ENCODE measurements at regions not wholly inside any gene's neighbourhood (a gene's known extent, or its start where the extent isn't known, plus 50 kb on each side); places are given as distances from the start of the nearest gene placed in this dataset.

DNA sequence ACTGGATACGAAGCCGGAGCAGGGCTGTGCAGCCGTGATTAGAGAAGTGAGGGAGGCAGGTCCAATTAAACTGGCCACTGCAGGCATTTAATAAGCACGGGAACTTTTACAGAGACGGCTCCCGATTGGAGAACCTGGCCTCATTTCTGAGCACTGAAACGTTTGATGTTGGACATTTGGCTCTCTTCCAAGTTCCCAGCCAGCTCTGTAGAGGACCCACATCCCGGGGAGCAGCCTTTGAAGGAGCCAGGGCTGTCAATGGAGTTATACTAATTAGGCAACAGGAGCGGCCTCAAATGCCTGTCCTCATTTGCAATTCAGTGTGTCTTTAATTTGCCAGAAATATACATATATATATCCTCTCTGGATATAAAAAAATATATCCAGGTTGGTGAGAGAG is 499.4 kb upstream of the C16orf82 start:
- H3K4me1 ChIP-seq (ENCODE audit: low read depth, poor library complexity, severe bottlenecking) = no peaks in the 10 kb centered on the region
- H3K79me2 ChIP-seq (ENCODE audit: insufficient read depth, low read depth) = no peaks in the 10 kb centered on the region
- no peaks in the 10 kb centered on the region for H4K20me1 ChIP-seq (ENCODE audit: insufficient read depth)
- H3K27ac ChIP-seq = no peak overlapping the region
- TF ChIP-seq, protein P1, sequence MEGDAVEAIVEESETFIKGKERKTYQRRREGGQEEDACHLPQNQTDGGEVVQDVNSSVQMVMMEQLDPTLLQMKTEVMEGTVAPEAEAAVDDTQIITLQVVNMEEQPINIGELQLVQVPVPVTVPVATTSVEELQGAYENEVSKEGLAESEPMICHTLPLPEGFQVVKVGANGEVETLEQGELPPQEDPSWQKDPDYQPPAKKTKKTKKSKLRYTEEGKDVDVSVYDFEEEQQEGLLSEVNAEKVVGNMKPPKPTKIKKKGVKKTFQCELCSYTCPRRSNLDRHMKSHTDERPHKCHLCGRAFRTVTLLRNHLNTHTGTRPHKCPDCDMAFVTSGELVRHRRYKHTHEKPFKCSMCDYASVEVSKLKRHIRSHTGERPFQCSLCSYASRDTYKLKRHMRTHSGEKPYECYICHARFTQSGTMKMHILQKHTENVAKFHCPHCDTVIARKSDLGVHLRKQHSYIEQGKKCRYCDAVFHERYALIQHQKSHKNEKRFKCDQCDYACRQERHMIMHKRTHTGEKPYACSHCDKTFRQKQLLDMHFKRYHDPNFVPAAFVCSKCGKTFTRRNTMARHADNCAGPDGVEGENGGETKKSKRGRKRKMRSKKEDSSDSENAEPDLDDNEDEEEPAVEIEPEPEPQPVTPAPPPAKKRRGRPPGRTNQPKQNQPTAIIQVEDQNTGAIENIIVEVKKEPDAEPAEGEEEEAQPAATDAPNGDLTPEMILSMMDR (conservative IDR thresholded peaks at IDR 0.05; ENCODE audit: low read depth, low read length) = no peak
- no peak overlapping the region for H2AFZ ChIP-seq (ENCODE audit: low read depth)
- no peak overlapping the region for H3K4me3 ChIP-seq (IDR thresholded peaks at IDR 0.05; ENCODE audit: insufficient read depth, low read depth, low read length)
- no peak overlapping the region for H3K9ac ChIP-seq
- H3K4me2 ChIP-seq = no peak overlapping the region
- no peaks in the 10 kb centered on the region for H3K36me3 ChIP-seq (ENCODE audit: insufficient read depth)
- no peaks in the 10 kb centered on the region for H3K27me3 ChIP-seq (ENCODE audit: insufficient read depth, low read depth)

DNA sequence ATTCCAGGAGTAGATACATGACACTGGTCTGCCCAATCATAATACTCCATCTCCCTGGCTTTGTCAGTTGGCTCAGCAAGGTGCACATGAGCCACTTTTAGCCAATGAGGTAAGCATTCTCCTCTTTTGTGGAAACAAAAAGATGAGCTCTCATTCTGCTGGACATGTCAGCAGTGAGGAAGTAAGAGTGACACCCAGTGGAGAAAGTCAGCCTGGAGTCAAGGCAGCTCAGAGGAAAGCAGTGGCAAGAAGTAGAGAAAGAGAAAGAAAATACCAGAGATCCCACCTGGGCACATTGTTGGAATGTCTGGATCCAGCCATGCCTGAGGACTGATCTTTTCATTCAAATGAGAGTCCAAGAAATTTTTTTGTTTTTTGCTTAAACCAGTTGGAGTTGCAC is 496.9 kb upstream of the C16orf82 start:
- Histone ChIP-seq H3K9ac (no peak overlapping the region), H3K79me2 (ENCODE audit: insufficient read depth, low read depth) (no peaks in the 10 kb centered on the region), H3K4me1 (ENCODE audit: low read depth, poor library complexity, severe bottlenecking) (no peaks in the 10 kb centered on the region), H3K27me3 (ENCODE audit: insufficient read depth, low read depth) (no peaks in the 10 kb centered on the region), H3K27ac (no peak overlapping the region), H2AFZ (ENCODE audit: low read depth) (no peak overlapping the region), H3K4me3 (IDR thresholded peaks at IDR 0.05; ENCODE audit: insufficient read depth, low read depth, low read length) (no peak overlapping the region), H3K4me2 (no peak overlapping the region), H4K20me1 (ENCODE audit: insufficient read depth) (no peaks in the 10 kb centered on the region), H3K36me3 (ENCODE audit: insufficient read depth) (no peaks in the 10 kb centered on the region)
- TF ChIP-seq, protein P1 (conservative IDR thresholded peaks at IDR 0.05; ENCODE audit: low read depth, low read length) = peak; percentile 40; the same call in 1 of the 2 replicates

DNA sequence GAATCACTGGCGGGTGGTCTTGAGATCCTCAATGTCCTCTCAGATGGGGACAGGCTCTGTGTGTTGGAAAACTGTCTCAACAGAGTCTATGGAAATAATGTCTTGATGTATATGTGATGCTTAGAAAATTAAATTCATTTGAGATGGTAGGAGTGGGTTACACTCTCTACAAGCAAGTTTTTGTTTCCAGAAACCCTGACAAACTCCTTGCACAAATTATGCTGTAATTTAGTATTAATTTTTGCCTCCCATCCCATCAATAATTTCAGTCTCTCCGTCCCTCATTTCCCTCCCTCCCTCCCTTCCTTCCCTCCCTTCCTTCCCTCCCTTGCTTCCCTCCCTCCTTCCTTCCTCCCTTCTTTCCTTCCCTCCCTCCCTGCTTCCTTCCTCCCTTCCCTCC is 488.0 kb upstream of the C16orf82 start:
- Histone ChIP-seq H3K4me1 (ENCODE audit: low read depth, poor library complexity, severe bottlenecking) (no peaks in the 10 kb centered on the region), H3K9ac (no peak overlapping the region), H3K36me3 (ENCODE audit: insufficient read depth) (no peaks in the 10 kb centered on the region), H3K4me2 (no peak overlapping the region), H3K27ac (no peak overlapping the region), H2AFZ (ENCODE audit: low read depth) (no peak overlapping the region), H4K20me1 (ENCODE audit: insufficient read depth) (no peaks in the 10 kb centered on the region), H3K27me3 (ENCODE audit: insufficient read depth, low read depth) (no peaks in the 10 kb centered on the region), H3K4me3 (IDR thresholded peaks at IDR 0.05; ENCODE audit: insufficient read depth, low read depth, low read length) (no peak overlapping the region), H3K79me2 (ENCODE audit: insufficient read depth, low read depth) (no peaks in the 10 kb centered on the region)
- TF ChIP-seq, protein P1 (conservative IDR thresholded peaks at IDR 0.05; ENCODE audit: low read depth, low read length) = no peak

DNA sequence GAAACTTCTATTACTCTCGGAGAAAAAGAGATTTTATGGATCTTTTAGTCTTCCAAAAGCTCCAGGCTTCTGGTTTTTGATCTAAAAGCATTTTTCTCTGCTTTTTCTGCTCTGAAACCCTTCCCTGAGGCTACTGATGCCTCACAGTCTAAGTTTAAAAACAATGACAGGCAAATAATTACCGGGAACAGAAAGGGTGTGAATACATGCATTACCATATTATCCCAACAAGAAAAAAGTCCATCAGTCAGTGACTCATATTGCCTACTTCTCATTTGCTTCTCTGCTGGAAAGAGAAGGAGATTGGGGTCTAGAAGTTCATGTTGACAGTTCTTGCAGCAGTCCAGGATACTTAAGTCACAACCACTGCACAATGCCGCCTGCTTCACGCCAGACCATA is 482.9 kb upstream of the C16orf82 start:
- Histone ChIP-seq H3K79me2 (ENCODE audit: insufficient read depth, low read depth) (no peaks in the 10 kb centered on the region), H3K4me2 (no peak overlapping the region), H3K4me1 (ENCODE audit: low read depth, poor library complexity, severe bottlenecking) (no peaks in the 10 kb centered on the region), H2AFZ (ENCODE audit: low read depth) (no peak overlapping the region), H3K27ac (no peak overlapping the region), H4K20me1 (ENCODE audit: insufficient read depth) (no peaks in the 10 kb centered on the region), H3K4me3 (IDR thresholded peaks at IDR 0.05; ENCODE audit: insufficient read depth, low read depth, low read length) (no peak overlapping the region), H3K36me3 (ENCODE audit: insufficient read depth) (no peaks in the 10 kb centered on the region), H3K27me3 (ENCODE audit: insufficient read depth, low read depth) (no peaks in the 10 kb centered on the region), H3K9ac (no peak overlapping the region)
- TF ChIP-seq, protein P1 (conservative IDR thresholded peaks at IDR 0.05; ENCODE audit: low read depth, low read length) = no peak
